ENCODE measurements at regions not wholly inside any gene's neighbourhood (a gene's known extent, or its start where the extent isn't known, plus 50 kb on each side); places are given as distances from the start of the nearest gene placed in this dataset.

DNA sequence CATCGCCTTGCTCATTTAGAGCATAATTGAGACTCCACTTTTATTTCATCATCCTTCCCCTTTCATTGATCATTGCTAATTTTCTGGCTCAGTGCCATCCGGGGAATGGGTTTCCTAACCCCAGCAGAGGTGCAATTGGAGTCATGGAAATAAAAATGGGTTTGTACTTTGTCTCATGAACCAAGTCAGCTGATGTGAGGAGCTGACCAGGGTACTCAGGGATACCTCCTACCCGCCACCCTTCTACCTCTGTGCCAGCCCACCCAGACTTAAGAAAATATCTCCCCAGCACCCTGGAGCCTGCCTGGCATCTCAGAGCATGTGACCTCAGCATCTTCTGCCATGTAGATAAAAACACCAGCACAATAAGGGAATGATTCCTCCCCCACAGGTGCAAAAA, 59.1 kb upstream of the MAFB start:
- TF ChIP-seq POLR2A (IDR thresholded peaks at IDR 0.05; ENCODE audit: low read depth, low read length) (no peak), POLR2AphosphoS5 (IDR thresholded peaks at IDR 0.05; ENCODE audit: low read depth, low read length) (no peak)
